ENCODE measurements at regions not wholly inside any gene's neighbourhood (a gene's known extent, or its start where the extent isn't known, plus 50 kb on each side); places are given as distances from the start of the nearest gene placed in this dataset.

GRCh38 chr10:121289800-121290199 lies 308.4 kb downstream of the FGFR2 start:
- no peak for TF ChIP-seq CTCF (IDR thresholded peaks at IDR 0.05 in 8 of 11, conservative IDR thresholded peaks at IDR 0.05 in 3 of 11)
- TF ChIP-seq POLR2A (IDR thresholded peaks at IDR 0.05) = no peak
- no peak for TF ChIP-seq POLR2AphosphoS5 (IDR thresholded peaks at IDR 0.05)
